ENCODE measurements at regions not wholly inside any gene's neighbourhood (a gene's known extent, or its start where the extent isn't known, plus 50 kb on each side); places are given as distances from the start of the nearest gene placed in this dataset.

DNA sequence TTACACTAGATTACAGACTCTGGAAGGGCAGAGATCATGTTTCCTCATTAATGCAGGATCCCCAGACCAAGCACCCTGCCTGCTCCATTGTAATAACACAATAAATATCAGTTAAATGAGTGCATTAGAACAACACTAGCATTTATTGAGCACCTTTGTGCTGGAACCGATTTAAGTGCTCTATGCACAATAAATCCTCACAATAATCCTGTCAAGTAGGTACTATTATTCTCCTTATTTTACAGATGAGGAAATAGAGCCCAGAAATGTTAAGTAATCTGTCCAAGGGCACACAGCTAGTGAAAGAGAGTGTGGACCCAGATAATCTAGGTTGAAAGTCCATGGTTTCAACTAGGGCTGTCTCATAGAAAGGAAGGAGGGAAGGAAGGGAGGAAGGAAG, 69.8 kb downstream of the MAP1LC3B2 start:
- Mint-ChIP-seq H3K27ac (no peak overlapping the region), H3K9me3 (no peaks in the 10 kb centered on the region), H3K36me3 (ENCODE audit: low read depth) (no peaks in the 10 kb centered on the region), H3K27me3 (ENCODE audit: low read depth) (peaks cover 20% of the 10 kb centered on the region), H3K4me3 (no peak overlapping the region), H3K4me1 (peaks cover 38% of the 10 kb centered on the region)
- no peak for TF ChIP-seq CTCF (IDR thresholded peaks at IDR 0.05; ENCODE audit: unreplicated experiment in 3 of 3)

- peaks cover 35% of the 10 kb centered on the region for H3K4me1 Mint-ChIP-seq
- no peak overlapping the region for H3K27ac Mint-ChIP-seq
- H3K9me3 Mint-ChIP-seq, result no peaks in the 10 kb centered on the region
- peaks cover 20% of the 10 kb centered on the region for H3K27me3 Mint-ChIP-seq (ENCODE audit: low read depth)
- no peak for TF ChIP-seq CTCF (IDR thresholded peaks at IDR 0.05; ENCODE audit: unreplicated experiment in 3 of 3)
- no peak overlapping the region for H3K4me3 Mint-ChIP-seq
- no peaks in the 10 kb centered on the region for H3K36me3 Mint-ChIP-seq (ENCODE audit: low read depth)
These were observed 69.2 kb downstream of the MAP1LC3B2 start for GRCh38 chr12:116628450-116628793.
